Brain microvascular endothelial cell (primary cell): ENCODE measurements at regions not wholly inside any gene's neighbourhood (a gene's known extent, or its start where the extent isn't known, plus 50 kb on each side); places are given as distances from the start of the nearest gene placed in this dataset.

Source experiments
- DNase-seq: peaks from one replicate; pipeline ENCODE4 v3.0.0-alpha.2; 2020
- H3K27ac ChIP-seq: fragments of 250-450 bp; sonication (Bioruptor Pico); 2 replicates; pipeline ENCODE4 v1.5.1; 2020; ENCODE audit warnings: mild to moderate bottlenecking, moderate library complexity
- H3K27me3 ChIP-seq: fragments of 250-450 bp; sonication (Bioruptor Pico); replicated peaks from 2 replicates; pipeline ENCODE4 v1.5.1; 2020; ENCODE audit warnings: mild to moderate bottlenecking
- H3K36me3 ChIP-seq: fragments of 250-450 bp; sonication (Bioruptor Pico); replicated peaks from 2 replicates; pipeline ENCODE4 v1.5.1; 2020; ENCODE audit warnings: mild to moderate bottlenecking
- H3K4me3 ChIP-seq: 2 replicates; pipeline ENCODE4 v1.5.1; 2011; ENCODE audit warnings: low read depth, mild to moderate bottlenecking, control low read depth, low read length, moderate library complexity
- in situ Hi-C: cut with HindIII; loops from 2 replicates; pipeline ENCODE4 v1.10.0; 2017; ENCODE audit warnings: low sequenced_read_pairs, low pct_ligation_motif_present
- TF ChIP-seq, protein P1 (sequence below): IDR thresholded peaks from 2 replicates; pipeline ENCODE4 v1.5.1; 2011; ENCODE audit warnings: low read depth, mild to moderate bottlenecking, moderate library complexity, low read length, control low read depth, inconsistent platforms; ENCODE audit errors: missing control alignments

- DNase-seq: no peak
- Histone ChIP-seq H3K4me3 (no peak overlapping the region), H3K36me3 (no peaks in the 10 kb centered on the region), H3K27me3 (peaks cover 48% of the 10 kb centered on the region), H3K27ac (no peak overlapping the region)
- TF ChIP-seq, protein P1, sequence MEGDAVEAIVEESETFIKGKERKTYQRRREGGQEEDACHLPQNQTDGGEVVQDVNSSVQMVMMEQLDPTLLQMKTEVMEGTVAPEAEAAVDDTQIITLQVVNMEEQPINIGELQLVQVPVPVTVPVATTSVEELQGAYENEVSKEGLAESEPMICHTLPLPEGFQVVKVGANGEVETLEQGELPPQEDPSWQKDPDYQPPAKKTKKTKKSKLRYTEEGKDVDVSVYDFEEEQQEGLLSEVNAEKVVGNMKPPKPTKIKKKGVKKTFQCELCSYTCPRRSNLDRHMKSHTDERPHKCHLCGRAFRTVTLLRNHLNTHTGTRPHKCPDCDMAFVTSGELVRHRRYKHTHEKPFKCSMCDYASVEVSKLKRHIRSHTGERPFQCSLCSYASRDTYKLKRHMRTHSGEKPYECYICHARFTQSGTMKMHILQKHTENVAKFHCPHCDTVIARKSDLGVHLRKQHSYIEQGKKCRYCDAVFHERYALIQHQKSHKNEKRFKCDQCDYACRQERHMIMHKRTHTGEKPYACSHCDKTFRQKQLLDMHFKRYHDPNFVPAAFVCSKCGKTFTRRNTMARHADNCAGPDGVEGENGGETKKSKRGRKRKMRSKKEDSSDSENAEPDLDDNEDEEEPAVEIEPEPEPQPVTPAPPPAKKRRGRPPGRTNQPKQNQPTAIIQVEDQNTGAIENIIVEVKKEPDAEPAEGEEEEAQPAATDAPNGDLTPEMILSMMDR: no peak
- in situ Hi-C loops: no loop called here
These were observed 106.0 kb downstream of the ADRA2C start for GRCh38 chr4:3871881-3872833.

DNA sequence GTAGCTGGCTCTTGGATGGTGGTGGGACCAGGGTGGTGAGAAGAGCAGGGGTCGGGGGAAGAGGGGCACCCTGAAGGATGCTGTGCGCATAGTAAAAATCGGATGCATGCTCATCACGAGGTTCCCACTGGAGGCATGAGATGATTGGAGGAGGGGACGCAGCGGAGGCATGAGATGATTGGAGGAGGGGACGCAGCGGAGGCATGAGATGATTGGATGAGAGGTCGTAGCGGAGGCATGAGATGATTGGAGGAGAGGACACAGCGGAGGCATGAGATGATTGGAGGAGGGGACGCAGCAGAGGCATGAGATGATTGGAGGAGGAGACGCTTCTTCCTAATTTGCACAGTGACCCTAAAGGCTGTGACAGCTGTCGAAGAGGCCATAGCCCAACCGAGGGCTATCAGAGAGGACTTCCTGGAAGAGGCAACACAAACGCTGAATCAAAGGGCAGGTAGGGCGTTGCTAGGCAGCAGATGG, 106.7 kb downstream of the ADRA2C start:
- Histone ChIP-seq H3K36me3 (no peaks in the 10 kb centered on the region), H3K4me3 (no peak overlapping the region), H3K27me3 (peaks cover 50% of the 10 kb centered on the region), H3K27ac (no peak overlapping the region)
- TF ChIP-seq, protein P1: no peak
- no peak for DNase-seq
- in situ Hi-C loops: no loop called here

GRCh38 chr4:3873408-3874027, 107.3 kb downstream of the ADRA2C start:
- in situ Hi-C loops: no loop called here
- no peak overlapping the region for H3K27ac ChIP-seq
- DNase-seq: no peak
- no peaks in the 10 kb centered on the region for H3K36me3 ChIP-seq
- no peak overlapping the region for H3K4me3 ChIP-seq
- peaks cover 52% of the 10 kb centered on the region for H3K27me3 ChIP-seq
- TF ChIP-seq, protein P1: no peak

- peaks cover 56% of the 10 kb centered on the region for H3K27me3 ChIP-seq
- in situ Hi-C loops: no loop called here
These were observed 107.8 kb downstream of the ADRA2C start for GRCh38 chr4:3874028-3874415.

DNA sequence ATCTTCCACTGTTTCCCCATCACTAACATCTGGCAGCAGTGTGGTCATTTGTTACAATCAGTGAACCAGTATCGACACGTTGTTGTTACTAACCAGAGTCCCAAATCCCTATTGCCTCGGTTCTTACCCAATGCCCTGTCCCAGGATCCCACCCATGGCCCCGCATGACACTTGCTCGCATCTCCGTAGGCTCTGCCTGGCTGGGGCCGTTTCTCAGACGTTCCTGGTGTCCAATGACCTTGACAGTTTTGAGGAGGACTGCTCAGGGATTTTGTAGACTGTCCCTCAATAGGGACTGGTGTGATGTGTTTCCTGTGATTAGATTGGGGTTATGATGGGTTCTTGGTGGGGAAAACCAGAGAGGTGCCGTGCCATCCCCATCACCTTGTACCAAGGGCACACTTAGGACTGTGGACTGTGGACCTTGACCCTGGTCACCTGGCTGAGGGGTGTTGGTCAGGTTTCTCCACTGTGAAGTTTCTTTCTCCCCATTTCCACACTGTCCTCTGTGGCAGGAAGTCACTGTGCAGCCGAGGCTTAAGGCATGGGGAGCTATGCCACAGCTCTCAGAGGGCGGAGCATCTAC, 108.4 kb downstream of the ADRA2C start:
- no peaks in the 10 kb centered on the region for H3K36me3 ChIP-seq
- in situ Hi-C loops: no loop called here
- DNase-seq: no peak
- H3K27ac ChIP-seq: no peak overlapping the region
- no peak overlapping the region for H3K4me3 ChIP-seq
- TF ChIP-seq, protein P1: no peak
- peaks cover 62% of the 10 kb centered on the region for H3K27me3 ChIP-seq

More at GRCh38 chr4:3874028-3874415, 107.8 kb downstream of the ADRA2C start:
- TF ChIP-seq, protein P1: no peak
- no peak overlapping the region for H3K27ac ChIP-seq
- H3K4me3 ChIP-seq: no peak overlapping the region
- DNase-seq: no peak
- H3K36me3 ChIP-seq: no peaks in the 10 kb centered on the region
